ENCODE measurements at regions not wholly inside any gene's neighbourhood (a gene's known extent, or its start where the extent isn't known, plus 50 kb on each side); places are given as distances from the start of the nearest gene placed in this dataset.

- H3K36me3 Mint-ChIP-seq (ENCODE audit: low read depth): no peaks in the 10 kb centered on the region
- no peak overlapping the region for H3K27ac Mint-ChIP-seq
- H3K9me3 Mint-ChIP-seq: peaks cover 3% of the 10 kb centered on the region
- DNase-seq (no peak), ATAC-seq (no peak)
- no peak overlapping the region for H3K4me3 Mint-ChIP-seq
- H3K27me3 Mint-ChIP-seq: no peaks in the 10 kb centered on the region
- H3K4me1 Mint-ChIP-seq: no peaks in the 10 kb centered on the region
Measured at GRCh38 chr10:56722912-56723311, 361.9 kb upstream of the ZWINT start.

GRCh38 chr10:56715262-56715661 is 354.2 kb upstream of the ZWINT start:
- Mint-ChIP-seq H3K27me3 (no peaks in the 10 kb centered on the region), H3K4me1 (no peaks in the 10 kb centered on the region), H3K36me3 (ENCODE audit: low read depth) (no peaks in the 10 kb centered on the region), H3K27ac (no peak overlapping the region), H3K9me3 (peaks cover 8% of the 10 kb centered on the region), H3K4me3 (no peak overlapping the region)
- DNase-seq: no peak
- ATAC-seq: no peak

- Mint-ChIP-seq H3K9me3 (no peaks in the 10 kb centered on the region), H3K36me3 (ENCODE audit: low read depth) (no peaks in the 10 kb centered on the region), H3K4me3 (no peak overlapping the region), H3K27ac (no peak overlapping the region), H3K4me1 (no peaks in the 10 kb centered on the region), H3K27me3 (no peaks in the 10 kb centered on the region)
- DNase-seq: no peak
- ATAC-seq: no peak
Measured at GRCh38 chr10:56698506-56698905, 337.4 kb upstream of the ZWINT start.

- H3K27ac Mint-ChIP-seq: no peak overlapping the region
- ATAC-seq (no peak), DNase-seq (no peak)
- no peaks in the 10 kb centered on the region for H3K27me3 Mint-ChIP-seq
- H3K4me3 Mint-ChIP-seq: no peak overlapping the region
- H3K36me3 Mint-ChIP-seq (ENCODE audit: low read depth): no peaks in the 10 kb centered on the region
- no peaks in the 10 kb centered on the region for H3K4me1 Mint-ChIP-seq
- peaks cover 9% of the 10 kb centered on the region for H3K9me3 Mint-ChIP-seq
Measured at GRCh38 chr10:56679578-56679977, 318.5 kb upstream of the ZWINT start.

- no peaks in the 10 kb centered on the region for H3K36me3 Mint-ChIP-seq (ENCODE audit: low read depth)
- H3K4me3 Mint-ChIP-seq: no peak overlapping the region
- no peaks in the 10 kb centered on the region for H3K4me1 Mint-ChIP-seq
- ATAC-seq: no peak
- H3K27me3 Mint-ChIP-seq: no peaks in the 10 kb centered on the region
- H3K9me3 Mint-ChIP-seq: peaks cover 4% of the 10 kb centered on the region
- H3K27ac Mint-ChIP-seq: no peak overlapping the region
- no peak for DNase-seq
Measured at GRCh38 chr10:56662765-56663447, 301.8 kb upstream of the ZWINT start.

- no peaks in the 10 kb centered on the region for H3K36me3 Mint-ChIP-seq (ENCODE audit: low read depth)
- no peak overlapping the region for H3K4me3 Mint-ChIP-seq
- DNase-seq: no peak
Measured at GRCh38 chr10:56653289-56653688, 292.2 kb upstream of the ZWINT start.

GRCh38 chr10:56646329-56647111 is 285.5 kb upstream of the ZWINT start:
- Mint-ChIP-seq H3K27me3 (no peaks in the 10 kb centered on the region), H3K36me3 (ENCODE audit: low read depth) (no peaks in the 10 kb centered on the region), H3K9me3 (peaks cover 3% of the 10 kb centered on the region), H3K4me1 (no peaks in the 10 kb centered on the region), H3K4me3 (no peak overlapping the region), H3K27ac (no peak overlapping the region)
- DNase-seq: no peak
- ATAC-seq: no peak

More at GRCh38 chr10:56653289-56653688, 292.2 kb upstream of the ZWINT start:
- H3K4me1 Mint-ChIP-seq: no peaks in the 10 kb centered on the region
- no peak overlapping the region for H3K27ac Mint-ChIP-seq
- no peaks in the 10 kb centered on the region for H3K27me3 Mint-ChIP-seq
- peaks cover 19% of the 10 kb centered on the region for H3K9me3 Mint-ChIP-seq
- no peak for ATAC-seq

- ATAC-seq: no peak
- H3K36me3 Mint-ChIP-seq (ENCODE audit: low read depth): no peaks in the 10 kb centered on the region
Measured at GRCh38 chr10:56633876-56634452, 272.9 kb upstream of the ZWINT start.

GRCh38 chr10:56632537-56632936 is 271.5 kb upstream of the ZWINT start:
- ATAC-seq (no peak), DNase-seq (no peak)
- Mint-ChIP-seq H3K9me3 (peaks cover 16% of the 10 kb centered on the region), H3K4me1 (peaks cover 13% of the 10 kb centered on the region), H3K4me3 (no peak overlapping the region), H3K27me3 (no peaks in the 10 kb centered on the region), H3K27ac (no peak overlapping the region), H3K36me3 (ENCODE audit: low read depth) (no peaks in the 10 kb centered on the region)

More at GRCh38 chr10:56633876-56634452, 272.9 kb upstream of the ZWINT start:
- DNase-seq: no peak
- no peak overlapping the region for H3K27ac Mint-ChIP-seq
- H3K9me3 Mint-ChIP-seq: peaks cover 22% of the 10 kb centered on the region
- H3K4me1 Mint-ChIP-seq: peaks cover 13% of the 10 kb centered on the region
- no peaks in the 10 kb centered on the region for H3K27me3 Mint-ChIP-seq
- H3K4me3 Mint-ChIP-seq: no peak overlapping the region

- no peak for DNase-seq
- H3K4me3 Mint-ChIP-seq: no peak overlapping the region
- H3K27ac Mint-ChIP-seq: no peak overlapping the region
- H3K36me3 Mint-ChIP-seq (ENCODE audit: low read depth): no peaks in the 10 kb centered on the region
- H3K4me1 Mint-ChIP-seq: peaks cover 10% of the 10 kb centered on the region
- H3K27me3 Mint-ChIP-seq: no peaks in the 10 kb centered on the region
- peaks cover 4% of the 10 kb centered on the region for H3K9me3 Mint-ChIP-seq
- no peak for ATAC-seq
Measured at GRCh38 chr10:56624082-56624481, 263.0 kb upstream of the ZWINT start.

GRCh38 chr10:56623064-56623463 is 262.0 kb upstream of the ZWINT start:
- DNase-seq (no peak), ATAC-seq (no peak)
- no peak overlapping the region for H3K4me3 Mint-ChIP-seq
- no peak overlapping the region for H3K27ac Mint-ChIP-seq
- H3K36me3 Mint-ChIP-seq (ENCODE audit: low read depth): no peaks in the 10 kb centered on the region
- peaks cover 10% of the 10 kb centered on the region for H3K4me1 Mint-ChIP-seq
- H3K27me3 Mint-ChIP-seq: no peaks in the 10 kb centered on the region
- peaks cover 4% of the 10 kb centered on the region for H3K9me3 Mint-ChIP-seq

GRCh38 chr10:56622335-56622973 is 261.4 kb upstream of the ZWINT start:
- no peak overlapping the region for H3K4me3 Mint-ChIP-seq
- H3K36me3 Mint-ChIP-seq (ENCODE audit: low read depth): no peaks in the 10 kb centered on the region
- H3K27me3 Mint-ChIP-seq: no peaks in the 10 kb centered on the region
- H3K9me3 Mint-ChIP-seq: peaks cover 4% of the 10 kb centered on the region
- peak overlapping the region; percentile 30 for H3K27ac Mint-ChIP-seq
- DNase-seq (no peak), ATAC-seq (no peak)
- peaks cover 10% of the 10 kb centered on the region for H3K4me1 Mint-ChIP-seq

- H3K9me3 Mint-ChIP-seq: no peaks in the 10 kb centered on the region
- no peaks in the 10 kb centered on the region for H3K27me3 Mint-ChIP-seq
- no peak overlapping the region for H3K27ac Mint-ChIP-seq
- DNase-seq (no peak), ATAC-seq (no peak)
- H3K4me1 Mint-ChIP-seq: no peaks in the 10 kb centered on the region
- no peaks in the 10 kb centered on the region for H3K36me3 Mint-ChIP-seq (ENCODE audit: low read depth)
- H3K4me3 Mint-ChIP-seq: no peak overlapping the region
Measured at GRCh38 chr10:56606202-56606601, 245.1 kb upstream of the ZWINT start.

- DNase-seq: no peak
- H3K4me3 Mint-ChIP-seq: no peak overlapping the region
- H3K9me3 Mint-ChIP-seq: no peaks in the 10 kb centered on the region
- no peaks in the 10 kb centered on the region for H3K36me3 Mint-ChIP-seq (ENCODE audit: low read depth)
- H3K27ac Mint-ChIP-seq: no peak overlapping the region
- ATAC-seq: no peak
- H3K27me3 Mint-ChIP-seq: no peaks in the 10 kb centered on the region
- no peaks in the 10 kb centered on the region for H3K4me1 Mint-ChIP-seq
Measured at GRCh38 chr10:56605051-56605450, 244.0 kb upstream of the ZWINT start.

- DNase-seq (no peak), ATAC-seq (no peak)
- Mint-ChIP-seq H3K36me3 (ENCODE audit: low read depth) (no peaks in the 10 kb centered on the region), H3K27ac (no peak overlapping the region), H3K4me3 (no peak overlapping the region), H3K9me3 (no peaks in the 10 kb centered on the region), H3K27me3 (no peaks in the 10 kb centered on the region), H3K4me1 (no peaks in the 10 kb centered on the region)
Measured at GRCh38 chr10:56604624-56605023, 243.6 kb upstream of the ZWINT start.

Measured in activated naive CD8-positive, alpha-beta T cell treated with anti-CD3 and anti-CD28 coated beads, Interleukin-2, amount 50 U/mL, for 24 hours (primary cell).